Activated CD4-positive, alpha-beta T cell treated with anti-CD3 and anti-CD28 coated beads for 4 hours (primary cell): ENCODE measurements at regions not wholly inside any gene's neighbourhood (a gene's known extent, or its start where the extent isn't known, plus 50 kb on each side); places are given as distances from the start of the nearest gene placed in this dataset.
"Not testable (repeated sequence)": the region's sequence is repeated elsewhere in the genome, so short reads cannot be mapped to it uniquely, and the experiment has no call there.

Experiments
- DNase-seq, 2 donors: peaks; one replicate each; pipeline ENCODE4 v3.0.0-alpha.2; 2020

GRCh38 chr9:115412656-115413055, 294.7 kb upstream of the TNC start:
- DNase-seq = no peak

- DNase-seq = no peak
These were observed 295.3 kb upstream of the TNC start for GRCh38 chr9:115413304-115413703.

GRCh38 chr9:115413766-115414382, 295.9 kb upstream of the TNC start:
- no peak for DNase-seq

GRCh38 chr9:115414561-115414960, 296.6 kb upstream of the TNC start:
- DNase-seq = no peak

GRCh38 chr9:115415450-115415849, 297.5 kb upstream of the TNC start:
- DNase-seq = no peak

- DNase-seq = no peak
These were observed 298.3 kb upstream of the TNC start for GRCh38 chr9:115416299-115416698.

- not testable (repeated sequence) for DNase-seq
These were observed 300.2 kb upstream of the TNC start for GRCh38 chr9:115418181-115418580.

GRCh38 chr9:115422932-115423440, 305.0 kb upstream of the TNC start:
- no peak for DNase-seq

GRCh38 chr9:115423646-115424045, 305.7 kb upstream of the TNC start:
- DNase-seq = no peak

- no peak for DNase-seq
These were observed 307.6 kb upstream of the TNC start for GRCh38 chr9:115425601-115426000.

- DNase-seq = no peak
These were observed 319.5 kb upstream of the TNC start for GRCh38 chr9:115437418-115437817.

GRCh38 chr9:115439641-115440040, 321.7 kb upstream of the TNC start:
- no peak for DNase-seq

GRCh38 chr9:115442054-115442453, 324.1 kb upstream of the TNC start:
- no peak for DNase-seq

GRCh38 chr9:115443890-115444289, 325.9 kb upstream of the TNC start:
- no peak for DNase-seq

GRCh38 chr9:115444959-115445358, 327.0 kb upstream of the TNC start:
- no peak for DNase-seq

- DNase-seq = no peak
These were observed 327.7 kb upstream of the TNC start for GRCh38 chr9:115445655-115446054.

- no peak for DNase-seq
These were observed 338.6 kb upstream of the TNC start for GRCh38 chr9:115456515-115456914.

- DNase-seq = no peak
These were observed 343.3 kb upstream of the TNC start for GRCh38 chr9:115461280-115461679.

- no peak for DNase-seq
These were observed 344.7 kb upstream of the TNC start for GRCh38 chr9:115462623-115463022.

- no peak for DNase-seq
These were observed 348.8 kb upstream of the TNC start for GRCh38 chr9:115466756-115467155.

GRCh38 chr9:115469841-115470240, 351.9 kb upstream of the TNC start:
- no peak for DNase-seq

- not testable (repeated sequence) for DNase-seq
These were observed 355.1 kb upstream of the TNC start for GRCh38 chr9:115473032-115473431.

GRCh38 chr9:115481769-115482168, 363.8 kb upstream of the TNC start:
- DNase-seq = no peak

GRCh38 chr9:115482747-115483146, 364.8 kb upstream of the TNC start:
- no peak for DNase-seq

GRCh38 chr9:115492869-115493268, 374.9 kb upstream of the TNC start:
- no peak for DNase-seq
